Kidney (tissue), 13 donors: ENCODE measurements at regions not wholly inside any gene's neighbourhood (a gene's known extent, or its start where the extent isn't known, plus 50 kb on each side); places are given as distances from the start of the nearest gene placed in this dataset.

ENCODE experiments used
- DNase-seq, 5 donors: peaks; one replicate each; pipeline ENCODE4 v3.0.0-alpha.2; 2013 to 2020
- FAIRE-seq: peaks from 2 replicates; lab custom pipeline; 2012; peaks lifted over from hg19 to GRCh38; lab: Jason Lieb, UNC
- H3K27ac ChIP-seq, 2 donors: one replicate each; pipeline ENCODE4 v1.7.0; 2013; ENCODE audit warnings: low read depth in 2 of 2, low read length in 2 of 2, inconsistent platforms in 1 of 2
- H3K27me3 ChIP-seq: one replicate; pipeline ENCODE4 v1.7.1; 2013; ENCODE audit warnings: low read length, inconsistent platforms; ENCODE audit not compliant: control insufficient read depth, insufficient read depth
- H3K36me3 ChIP-seq, 3 donors: one replicate each; pipeline versions ENCODE4 v1.7.0 to v1.7.1; 2013; ENCODE audit warnings: low read length in 3 of 3, control low read depth in 1 of 3, inconsistent platforms in 1 of 3; ENCODE audit not compliant: insufficient read depth in 3 of 3, control insufficient read depth in 2 of 3
- H3K4me1 ChIP-seq, 3 donors: one replicate each; pipeline versions ENCODE4 v1.7.0 to v1.7.1; 2013; ENCODE audit warnings: low read length in 3 of 3, inconsistent platforms in 1 of 3, low read depth in 1 of 3; ENCODE audit not compliant: control insufficient read depth in 2 of 3, insufficient read depth in 2 of 3
- H3K4me3 ChIP-seq, 3 donors: one replicate each; pipeline versions ENCODE4 v1.7.0 to v1.8.1; 2013; ENCODE audit warnings: low read length in 3 of 3, control low read depth in 1 of 3, inconsistent platforms in 1 of 3
- H3K9ac ChIP-seq, 3 donors: one replicate each; pipeline versions ENCODE4 v1.7.0 to v1.7.1; 2013; ENCODE audit warnings: low read length in 3 of 3, control low read depth in 1 of 3, inconsistent platforms in 1 of 3
- H3K9me3 ChIP-seq, 3 donors: one replicate each; pipeline versions ENCODE4 v1.7.0 to v1.7.1; 2013; ENCODE audit warnings: low read length in 3 of 3, control low read depth in 1 of 3, inconsistent platforms in 1 of 3; ENCODE audit not compliant: control insufficient read depth in 2 of 3, insufficient read depth in 1 of 3
- CTCF ChIP-seq: IDR thresholded peaks from 3 replicates; pipeline ENCODE4 v1.5.1; 2012; ENCODE audit warnings: mild to moderate bottlenecking, moderate library complexity, borderline replicate concordance; ENCODE audit not compliant: insufficient read depth; ENCODE audit errors: extremely low read depth
- intact Hi-C: fragments of 100-400 bp; cut with DNase I; formaldehyde crosslinking; loops from one replicate; pipeline ENCODE4 v1.11.1; 2022
- donor health status: control.
- donor health status: control.
- donor health status: control.
- donor health status: control.
- donor health status: control.
- donor health status: DM: yes; HTN: yes; CAD: no.
- donor health status: Normal renal cell carcinoma (clear cell type).

- DNase-seq (peak in 2 of 5 donors; percentile 71 to 84), FAIRE-seq (no peak)
- H3K27me3 ChIP-seq, result no peaks in the 10 kb centered on the region
Observed at GRCh38 chr11:114857281-114857680, 179.0 kb downstream of the NXPE2 start.

DNA sequence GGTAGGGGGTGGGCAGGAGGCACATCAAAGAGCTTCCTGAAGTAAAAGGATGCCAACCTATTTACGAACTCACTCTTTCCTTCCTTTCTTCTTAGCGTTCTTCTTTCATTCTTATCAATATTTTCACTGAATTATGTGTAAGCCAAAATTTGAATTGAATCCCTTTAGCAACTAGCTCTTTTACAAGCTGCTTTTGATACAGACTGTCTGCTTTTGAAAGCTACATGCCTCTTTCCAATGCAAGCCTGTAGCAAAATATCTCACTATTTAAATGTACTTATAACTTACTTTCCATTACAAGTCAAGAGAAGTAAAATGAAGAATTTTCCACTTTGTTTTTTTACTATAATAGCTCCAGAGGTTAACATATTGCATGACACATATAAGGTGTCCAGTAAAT, 186.6 kb downstream of the NXPE2 start:
- no peak for FAIRE-seq
- intact Hi-C loops, result no loop called here
- H3K4me1 ChIP-seq, result no peaks in the 10 kb centered on the region
- no peak overlapping the region for H3K4me3 ChIP-seq
- no peak for DNase-seq
- no peak overlapping the region for H3K9ac ChIP-seq
- no peaks in the 10 kb centered on the region for H3K36me3 ChIP-seq
- H3K27me3 ChIP-seq, result no peaks in the 10 kb centered on the region
- TF ChIP-seq CTCF, result no peak
- no peaks in the 10 kb centered on the region for H3K9me3 ChIP-seq
- no peak overlapping the region for H3K27ac ChIP-seq

More at GRCh38 chr11:114857281-114857680, 179.0 kb downstream of the NXPE2 start:
- intact Hi-C loops, result no loop called here
- Histone ChIP-seq H3K36me3 (no peaks in the 10 kb centered on the region), H3K4me3 (no peak overlapping the region), H3K9ac (no peak overlapping the region), H3K27ac (no peak overlapping the region), H3K4me1 (no peaks in the 10 kb centered on the region), H3K9me3 (no peaks in the 10 kb centered on the region)
- no peak for TF ChIP-seq CTCF

- H3K9me3 ChIP-seq, result no peaks in the 10 kb centered on the region
- H3K36me3 ChIP-seq, result no peaks in the 10 kb centered on the region
- intact Hi-C loops, result no loop called here
- no peak for TF ChIP-seq CTCF
- no peak overlapping the region for H3K27ac ChIP-seq
- no peak for FAIRE-seq
- no peaks in the 10 kb centered on the region for H3K27me3 ChIP-seq
- H3K4me1 ChIP-seq, result no peaks in the 10 kb centered on the region
- no peak overlapping the region for H3K9ac ChIP-seq
- peak in 4 of 5 donors; percentile 72 to 92 (median 82) for DNase-seq
- H3K4me3 ChIP-seq, result no peak overlapping the region
Observed at GRCh38 chr11:114876234-114876633, 197.9 kb downstream of the NXPE2 start.

GRCh38 chr11:114877976-114878375, 199.6 kb downstream of the NXPE2 start:
- H3K27ac ChIP-seq, result no peak overlapping the region
- no peak overlapping the region for H3K9ac ChIP-seq
- H3K4me3 ChIP-seq, result no peak overlapping the region
- no peak for TF ChIP-seq CTCF
- no peaks in the 10 kb centered on the region for H3K27me3 ChIP-seq
- no peak for FAIRE-seq
- H3K36me3 ChIP-seq, result no peaks in the 10 kb centered on the region
- no peak for DNase-seq
- H3K4me1 ChIP-seq, result no peaks in the 10 kb centered on the region
- H3K9me3 ChIP-seq, result no peaks in the 10 kb centered on the region
- intact Hi-C loops, result no loop called here
